GM18498 (cell line): ENCODE measurements at regions not wholly inside any gene's neighbourhood (a gene's known extent, or its start where the extent isn't known, plus 50 kb on each side); places are given as distances from the start of the nearest gene placed in this dataset.

ENCODE experiments used
- ATAC-seq: cut with Tn5 transposase; IDR thresholded peaks from one replicate; pipeline ENCODE4 v1.9.1; 2021; ENCODE audit warnings: mild to moderate bottlenecking, moderate library complexity; ENCODE audit not compliant: unreplicated experiment

GRCh38 chr13:85249151-85249550 lies 550.1 kb downstream of the SLITRK6 start:
- no peak for ATAC-seq

- ATAC-seq: no peak
Observed at GRCh38 chr13:85247780-85248179, 551.4 kb downstream of the SLITRK6 start.

GRCh38 chr13:85243831-85244230 lies 555.4 kb downstream of the SLITRK6 start:
- ATAC-seq: no peak

- no peak for ATAC-seq
Observed at GRCh38 chr13:85241060-85241459, 558.2 kb downstream of the SLITRK6 start.

GRCh38 chr13:85236413-85236812 lies 562.8 kb downstream of the SLITRK6 start:
- ATAC-seq: no peak

GRCh38 chr13:85230691-85231093 lies 568.5 kb downstream of the SLITRK6 start:
- no peak for ATAC-seq

GRCh38 chr13:85228692-85229091 lies 570.5 kb downstream of the SLITRK6 start:
- no peak for ATAC-seq

- ATAC-seq: no peak
Observed at GRCh38 chr13:85223883-85224656, 575.1 kb downstream of the SLITRK6 start.

GRCh38 chr13:85216576-85216975 lies 582.6 kb downstream of the SLITRK6 start:
- ATAC-seq: no peak

GRCh38 chr13:85212692-85213091 lies 586.5 kb downstream of the SLITRK6 start:
- ATAC-seq: no peak

GRCh38 chr13:85204668-85205344 lies 594.4 kb downstream of the SLITRK6 start:
- ATAC-seq: no peak

- ATAC-seq: no peak
Observed at GRCh38 chr13:85197431-85197830, 601.8 kb downstream of the SLITRK6 start.

GRCh38 chr13:85194482-85194881 lies 604.7 kb downstream of the SLITRK6 start:
- ATAC-seq: no peak

- no peak for ATAC-seq
Observed at GRCh38 chr13:85191996-85192718, 607.1 kb downstream of the SLITRK6 start.

GRCh38 chr13:85186356-85187045 lies 612.7 kb downstream of the SLITRK6 start:
- ATAC-seq: no peak

GRCh38 chr13:85174291-85174690 lies 624.9 kb downstream of the SLITRK6 start:
- ATAC-seq: no peak

GRCh38 chr13:85170372-85170771 lies 628.8 kb downstream of the SLITRK6 start:
- ATAC-seq: no peak

GRCh38 chr13:85166891-85167290 lies 632.3 kb downstream of the SLITRK6 start:
- no peak for ATAC-seq

GRCh38 chr13:85163063-85163462 lies 636.2 kb downstream of the SLITRK6 start:
- ATAC-seq: no peak

GRCh38 chr13:85148009-85148408 lies 651.2 kb downstream of the SLITRK6 start:
- ATAC-seq: no peak

- ATAC-seq: no peak
Observed at GRCh38 chr13:85142351-85142927, 656.8 kb downstream of the SLITRK6 start.
